Panc1 (cell line): ENCODE measurements at regions not wholly inside any gene's neighbourhood (a gene's known extent, or its start where the extent isn't known, plus 50 kb on each side); places are given as distances from the start of the nearest gene placed in this dataset.

Experiments
- ATAC-seq: fragments of 200-7000 bp; cut with Tn5 transposase; 2 replicates; pipeline ENCODE4 v1.9.1; 2020; ENCODE audit warnings: mild to moderate bottlenecking, moderate library complexity
- BruUV-seq: library from RNA; stranded (reverse); fragments of 400-500 nt; replicated peaks from 2 replicates; lab custom pipeline; 2021; lab: Mats Ljungman, UMichigan
- CTCF ChIA-PET: fragments of 300-600 bp; sonication (Branson Sonifier 250); formaldehyde crosslinking; loops from one replicate; lab custom pipeline; 2022; ENCODE audit warnings: antibody characterized with exemption; lab: Charles Lee
- POLR2A ChIA-PET: fragments of 300-600 bp; sonication (Branson Sonifier 250); formaldehyde crosslinking; loops from one replicate; lab custom pipeline; 2022; ENCODE audit warnings: antibody characterized with exemption; lab: Charles Lee
- DNase-seq: peaks from one replicate; pipeline ENCODE4 v3.0.0-alpha.2; 2010; ENCODE audit warnings: low read depth, low spot score
- H3K27ac ChIP-seq: 2 replicates; pipeline ENCODE4 v1.5.1; 2011; ENCODE audit warnings: mild to moderate bottlenecking, low read length, inconsistent platforms
- H3K27me3 ChIP-seq: fragments of 200-500 bp; sonication (Bioruptor generic); 2 replicates; pipeline ENCODE4 v1.6.0; 2014; ENCODE audit warnings: low read length, inconsistent platforms; ENCODE audit not compliant: control insufficient read depth, insufficient read depth
- H3K36me3 ChIP-seq: fragments of 200-500 bp; sonication (Bioruptor generic); 2 replicates; pipeline ENCODE4 v1.5.1; 2014; ENCODE audit warnings: inconsistent platforms, mild to moderate bottlenecking, low read length, moderate library complexity; ENCODE audit not compliant: control insufficient read depth, insufficient read depth
- H3K4me1 ChIP-seq: 2 replicates; pipeline ENCODE4 v1.5.1; 2011; ENCODE audit warnings: inconsistent platforms, mild to moderate bottlenecking, low read length, moderate library complexity; ENCODE audit not compliant: control insufficient read depth, insufficient read depth
- H3K4me3 ChIP-seq, 2 experiments: 2 replicates each; pipeline ENCODE4 v1.5.1; 2011 to 2012; ENCODE audit warnings: low read depth in 2 of 2, low read length in 2 of 2, mild to moderate bottlenecking in 2 of 2, inconsistent platforms in 1 of 2, moderate library complexity in 1 of 2
- H3K9me3 ChIP-seq: fragments of 200-500 bp; sonication (Bioruptor generic); 2 replicates; pipeline ENCODE4 v1.5.1; 2014; ENCODE audit warnings: low read depth, mild to moderate bottlenecking, inconsistent platforms, low read length, moderate library complexity; ENCODE audit not compliant: control insufficient read depth, insufficient read depth
- POLR2AphosphoS5 ChIP-seq: IDR thresholded peaks from 2 replicates; pipeline ENCODE4 v1.6.1; 2012; ENCODE audit warnings: mild to moderate bottlenecking, low read depth, low read length, moderate library complexity
- SIN3A ChIP-seq: IDR thresholded peaks from 2 replicates; pipeline ENCODE4 v1.6.1; 2012; ENCODE audit warnings: low read depth, mild to moderate bottlenecking, low read length, moderate library complexity, borderline replicate concordance; ENCODE audit not compliant: insufficient read depth
- TCF7L2 ChIP-seq: IDR thresholded peaks from 2 replicates; pipeline ENCODE4 v1.6.1; 2011; ENCODE audit warnings: mild to moderate bottlenecking, low read depth, low read length, inconsistent platforms
- in situ Hi-C: cut with HindIII; loops from 2 replicates; pipeline ENCODE4 v1.10.0; 2016; ENCODE audit warnings: low sequenced_read_pairs, low pct_unique_long_range_greater_than_20kb
- intact Hi-C: fragments of 100-400 bp; cut with micrococcal nuclease; formaldehyde crosslinking; loops from one replicate; pipeline ENCODE4 v1.10.0; 2022; ENCODE audit not compliant: unreplicated experiment
- TF ChIP-seq, protein P1 (sequence below): fragments of 450-650 bp; IDR thresholded peaks from 2 replicates; pipeline ENCODE4 v1.5.1; 2017; ENCODE audit warnings: mild to moderate bottlenecking
- TF ChIP-seq, protein P2 (sequence below), 2 experiments: IDR thresholded peaks; 2 replicates each; pipeline ENCODE4 v1.6.1; 2011 to 2012; ENCODE audit warnings: low read depth in 2 of 2, control low read depth in 1 of 2, low read length in 1 of 2, mild to moderate bottlenecking in 1 of 2, moderate library complexity in 1 of 2; ENCODE audit not compliant: insufficient read depth in 1 of 2

DNA sequence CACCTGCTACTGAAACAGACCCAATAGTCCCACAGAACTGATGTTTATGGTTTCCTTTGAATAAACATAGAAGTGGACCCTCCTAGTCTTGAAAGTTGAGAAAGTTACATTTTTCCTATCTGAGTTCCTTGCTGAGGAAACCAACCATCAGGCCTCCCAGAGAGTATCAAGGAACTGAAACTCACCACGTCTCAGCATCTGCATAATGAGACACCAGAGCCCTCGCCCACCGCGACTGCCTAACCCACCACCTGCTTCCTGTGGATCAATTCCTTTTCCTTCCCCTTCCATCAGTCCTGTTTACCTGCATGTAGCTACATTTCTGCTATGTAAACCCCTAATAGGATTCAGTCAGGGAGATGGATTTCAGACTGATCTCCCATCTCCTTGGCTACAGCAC lies 443.2 kb upstream of the TMEM132C start:
- no peak overlapping the region for H3K4me3 ChIP-seq

DNA sequence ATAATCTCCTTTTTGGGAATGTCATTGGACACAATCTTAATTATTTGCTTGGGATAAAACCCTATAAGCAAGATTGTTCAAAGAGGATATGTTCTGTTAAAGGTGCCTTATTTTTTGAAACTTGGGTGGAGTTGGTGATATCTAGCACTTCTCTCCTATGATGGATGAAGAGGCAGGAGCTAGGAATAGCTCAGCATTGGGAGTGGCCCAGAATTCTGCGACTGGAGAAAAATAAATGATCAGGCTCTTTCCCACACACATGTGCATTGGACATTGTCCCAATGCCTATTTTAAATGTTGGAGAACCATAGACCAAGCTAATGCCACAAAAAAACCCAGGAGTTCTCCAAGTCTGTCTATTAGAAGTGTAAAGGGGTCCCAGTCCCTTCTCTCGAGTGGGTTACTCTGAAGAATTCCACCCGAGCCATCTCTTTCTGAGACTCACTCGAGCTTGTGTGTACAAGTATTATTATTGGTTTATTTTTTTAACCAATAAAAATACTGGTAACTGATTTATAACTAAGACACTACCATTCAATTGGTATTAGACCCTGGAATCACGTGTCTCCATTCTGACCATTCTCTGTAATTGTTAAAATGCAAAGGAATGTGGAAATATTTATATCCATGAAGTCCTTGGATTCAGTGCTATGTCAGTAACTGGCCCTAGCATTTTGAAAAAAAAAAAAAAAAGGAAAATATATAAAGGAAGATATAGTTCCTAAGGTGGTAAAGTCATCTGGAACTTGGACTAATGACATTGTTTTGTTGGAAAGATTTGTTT lies 437.5 kb upstream of the TMEM132C start:
- ATAC-seq (no peak), DNase-seq (no peak)
- Histone ChIP-seq H3K36me3 (no peaks in the 10 kb centered on the region), H3K4me3 (no peak overlapping the region), H3K4me1 (no peaks in the 10 kb centered on the region), H3K27ac (no peak overlapping the region), H3K9me3 (no peaks in the 10 kb centered on the region), H3K27me3 (no peaks in the 10 kb centered on the region)
- no TSS peak for BruUV-seq
- TF ChIP-seq SIN3A (no peak), TCF7L2 (no peak), POLR2AphosphoS5 (no peak)
- TF ChIP-seq, protein P1, sequence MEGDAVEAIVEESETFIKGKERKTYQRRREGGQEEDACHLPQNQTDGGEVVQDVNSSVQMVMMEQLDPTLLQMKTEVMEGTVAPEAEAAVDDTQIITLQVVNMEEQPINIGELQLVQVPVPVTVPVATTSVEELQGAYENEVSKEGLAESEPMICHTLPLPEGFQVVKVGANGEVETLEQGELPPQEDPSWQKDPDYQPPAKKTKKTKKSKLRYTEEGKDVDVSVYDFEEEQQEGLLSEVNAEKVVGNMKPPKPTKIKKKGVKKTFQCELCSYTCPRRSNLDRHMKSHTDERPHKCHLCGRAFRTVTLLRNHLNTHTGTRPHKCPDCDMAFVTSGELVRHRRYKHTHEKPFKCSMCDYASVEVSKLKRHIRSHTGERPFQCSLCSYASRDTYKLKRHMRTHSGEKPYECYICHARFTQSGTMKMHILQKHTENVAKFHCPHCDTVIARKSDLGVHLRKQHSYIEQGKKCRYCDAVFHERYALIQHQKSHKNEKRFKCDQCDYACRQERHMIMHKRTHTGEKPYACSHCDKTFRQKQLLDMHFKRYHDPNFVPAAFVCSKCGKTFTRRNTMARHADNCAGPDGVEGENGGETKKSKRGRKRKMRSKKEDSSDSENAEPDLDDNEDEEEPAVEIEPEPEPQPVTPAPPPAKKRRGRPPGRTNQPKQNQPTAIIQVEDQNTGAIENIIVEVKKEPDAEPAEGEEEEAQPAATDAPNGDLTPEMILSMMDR = no peak
- TF ChIP-seq, protein P2, sequence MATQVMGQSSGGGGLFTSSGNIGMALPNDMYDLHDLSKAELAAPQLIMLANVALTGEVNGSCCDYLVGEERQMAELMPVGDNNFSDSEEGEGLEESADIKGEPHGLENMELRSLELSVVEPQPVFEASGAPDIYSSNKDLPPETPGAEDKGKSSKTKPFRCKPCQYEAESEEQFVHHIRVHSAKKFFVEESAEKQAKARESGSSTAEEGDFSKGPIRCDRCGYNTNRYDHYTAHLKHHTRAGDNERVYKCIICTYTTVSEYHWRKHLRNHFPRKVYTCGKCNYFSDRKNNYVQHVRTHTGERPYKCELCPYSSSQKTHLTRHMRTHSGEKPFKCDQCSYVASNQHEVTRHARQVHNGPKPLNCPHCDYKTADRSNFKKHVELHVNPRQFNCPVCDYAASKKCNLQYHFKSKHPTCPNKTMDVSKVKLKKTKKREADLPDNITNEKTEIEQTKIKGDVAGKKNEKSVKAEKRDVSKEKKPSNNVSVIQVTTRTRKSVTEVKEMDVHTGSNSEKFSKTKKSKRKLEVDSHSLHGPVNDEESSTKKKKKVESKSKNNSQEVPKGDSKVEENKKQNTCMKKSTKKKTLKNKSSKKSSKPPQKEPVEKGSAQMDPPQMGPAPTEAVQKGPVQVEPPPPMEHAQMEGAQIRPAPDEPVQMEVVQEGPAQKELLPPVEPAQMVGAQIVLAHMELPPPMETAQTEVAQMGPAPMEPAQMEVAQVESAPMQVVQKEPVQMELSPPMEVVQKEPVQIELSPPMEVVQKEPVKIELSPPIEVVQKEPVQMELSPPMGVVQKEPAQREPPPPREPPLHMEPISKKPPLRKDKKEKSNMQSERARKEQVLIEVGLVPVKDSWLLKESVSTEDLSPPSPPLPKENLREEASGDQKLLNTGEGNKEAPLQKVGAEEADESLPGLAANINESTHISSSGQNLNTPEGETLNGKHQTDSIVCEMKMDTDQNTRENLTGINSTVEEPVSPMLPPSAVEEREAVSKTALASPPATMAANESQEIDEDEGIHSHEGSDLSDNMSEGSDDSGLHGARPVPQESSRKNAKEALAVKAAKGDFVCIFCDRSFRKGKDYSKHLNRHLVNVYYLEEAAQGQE (IDR thresholded peaks at IDR 0.05; ENCODE audit: insufficient read depth in 1 of 2, low read depth in 2 of 2, low read length in 1 of 2) = no peak
- POLR2A ChIA-PET = no interaction called here
- CTCF ChIA-PET = interaction anchor here (0.6 kb wide), 1 partner anchor 190 kb away, joined by 3 read pairs; no protein-coding TSS in a partner anchor
- intact Hi-C loops (no loop called here), in situ Hi-C loops (no loop called here)

More for the DNA sequence above, 443.2 kb upstream of the TMEM132C start:
- Histone ChIP-seq H3K9me3 (no peaks in the 10 kb centered on the region), H3K27ac (no peak overlapping the region), H3K36me3 (no peaks in the 10 kb centered on the region), H3K4me1 (no peaks in the 10 kb centered on the region), H3K27me3 (no peaks in the 10 kb centered on the region)
- ATAC-seq (no peak), DNase-seq (no peak)
- BruUV-seq = no TSS peak
- TF ChIP-seq, protein P1 = no peak
- TF ChIP-seq SIN3A (no peak), POLR2AphosphoS5 (no peak), TCF7L2 (no peak)
- TF ChIP-seq, protein P2 (IDR thresholded peaks at IDR 0.05; ENCODE audit: insufficient read depth in 1 of 2, low read depth in 2 of 2, low read length in 1 of 2) = no peak
- in situ Hi-C loops = no loop called here
- POLR2A ChIA-PET = no interaction called here
- CTCF ChIA-PET = no interaction called here
- intact Hi-C loops = no loop called here
